ENCODE measurements at regions not wholly inside any gene's neighbourhood (a gene's known extent, or its start where the extent isn't known, plus 50 kb on each side); places are given as distances from the start of the nearest gene placed in this dataset.
A peak's percentile ranks its signal among the peaks of the same experiment; 100 is the strongest.

- ChIA-PET POLR2A (interaction anchor here (0.6 kb wide), 1 partner anchor 271 kb away, joined by 6 read pairs; no protein-coding TSS in a partner anchor), CTCF (no interaction called here)
- no peaks in the 10 kb centered on the region for H3K27me3 ChIP-seq (ENCODE audit: control insufficient read depth, insufficient read depth, low read length)
- no peak for TF ChIP-seq CTCF (IDR thresholded peaks at IDR 0.05; ENCODE audit: insufficient read depth, low read depth, low read length)
- peak overlapping the region; percentile 24 for H3K4me3 ChIP-seq (ENCODE audit: low read depth, low read length)
- no peaks in the 10 kb centered on the region for H3K36me3 ChIP-seq (ENCODE audit: control insufficient read depth, insufficient read depth, low read length)
- no peak for DNase-seq (ENCODE audit: low read depth)
These were observed 355.5 kb downstream of the LMO4 start for GRCh38 chr1:87684194-87684593.

- no peak for DNase-seq (ENCODE audit: low read depth)
- Histone ChIP-seq H3K27me3 (ENCODE audit: control insufficient read depth, insufficient read depth, low read length) (no peaks in the 10 kb centered on the region), H3K4me3 (ENCODE audit: low read depth, low read length) (no peak overlapping the region), H3K36me3 (ENCODE audit: control insufficient read depth, insufficient read depth, low read length) (no peaks in the 10 kb centered on the region)
- ChIA-PET POLR2A (no interaction called here), CTCF (interaction anchor here (1.1 kb wide), 1 partner anchor 32 kb away, joined by 3 read pairs; no protein-coding TSS in a partner anchor)
- TF ChIP-seq CTCF (IDR thresholded peaks at IDR 0.05; ENCODE audit: insufficient read depth, low read depth, low read length), result no peak
These were observed 356.1 kb downstream of the LMO4 start for GRCh38 chr1:87684713-87685205.

- H3K4me3 ChIP-seq (ENCODE audit: low read depth, low read length), result no peak overlapping the region
- ChIA-PET POLR2A (no interaction called here), CTCF (interaction anchor here (1.1 kb wide), 1 partner anchor 31 kb away, joined by 3 read pairs; no protein-coding TSS in a partner anchor)
These were observed 356.8 kb downstream of the LMO4 start for GRCh38 chr1:87685311-87686135.

GRCh38 chr1:87686136-87686495 is 357.4 kb downstream of the LMO4 start:
- CTCF ChIA-PET, result interaction anchor here (0.6 to 1.1 kb wide), 2 partner anchors 30 to 261 kb away, joined by 3 read pairs; no protein-coding TSS in a partner anchor
- Histone ChIP-seq H3K36me3 (ENCODE audit: control insufficient read depth, insufficient read depth, low read length) (no peaks in the 10 kb centered on the region), H3K27me3 (ENCODE audit: control insufficient read depth, insufficient read depth, low read length) (no peaks in the 10 kb centered on the region), H3K4me3 (ENCODE audit: low read depth, low read length) (no peak overlapping the region)
- POLR2A ChIA-PET, result no interaction called here
- no peak for DNase-seq (ENCODE audit: low read depth)
- TF ChIP-seq CTCF (IDR thresholded peaks at IDR 0.05; ENCODE audit: insufficient read depth, low read depth, low read length), result no peak

More at GRCh38 chr1:87685311-87686135, 356.8 kb downstream of the LMO4 start:
- Histone ChIP-seq H3K27me3 (ENCODE audit: control insufficient read depth, insufficient read depth, low read length) (no peaks in the 10 kb centered on the region), H3K36me3 (ENCODE audit: control insufficient read depth, insufficient read depth, low read length) (no peaks in the 10 kb centered on the region)
- no peak for DNase-seq (ENCODE audit: low read depth)
- no peak for TF ChIP-seq CTCF (IDR thresholded peaks at IDR 0.05; ENCODE audit: insufficient read depth, low read depth, low read length)

- ChIA-PET POLR2A (no interaction called here), CTCF (interaction anchor here (0.6 kb wide), 1 partner anchor 261 kb away, joined by 3 read pairs; no protein-coding TSS in a partner anchor)
- no peak overlapping the region for H3K4me3 ChIP-seq (ENCODE audit: low read depth, low read length)
- no peak for TF ChIP-seq CTCF (IDR thresholded peaks at IDR 0.05; ENCODE audit: insufficient read depth, low read depth, low read length)
- H3K27me3 ChIP-seq (ENCODE audit: control insufficient read depth, insufficient read depth, low read length), result no peaks in the 10 kb centered on the region
- no peak for DNase-seq (ENCODE audit: low read depth)
- no peaks in the 10 kb centered on the region for H3K36me3 ChIP-seq (ENCODE audit: control insufficient read depth, insufficient read depth, low read length)
These were observed 358.0 kb downstream of the LMO4 start for GRCh38 chr1:87686671-87687070.
